H1 (cell line): ENCODE measurements at regions not wholly inside any gene's neighbourhood (a gene's known extent, or its start where the extent isn't known, plus 50 kb on each side); places are given as distances from the start of the nearest gene placed in this dataset.

ENCODE experiments used
- CTCF ChIA-PET: fragments of 300-600 bp; sonication (Branson Sonifier 250); formaldehyde crosslinking; loops from one replicate; lab custom pipeline; 2021; ENCODE audit not compliant: partially characterized antibody; lab: Charles Lee
- POLR2A ChIA-PET: fragments of 300-600 bp; sonication (Branson Sonifier 250); formaldehyde crosslinking; loops from one replicate; lab custom pipeline; 2021; ENCODE audit warnings: inconsistent platforms; ENCODE audit not compliant: partially characterized antibody; lab: Charles Lee
- DNase-seq, 2 experiments: peaks; one replicate each; pipeline versions ENCODE4 v3.0.0 to v3.0.0-alpha.2; 2010 to 2022; ENCODE audit warnings: low spot score in 2 of 2, low read depth in 1 of 2, mixed read lengths in 1 of 2
- FAIRE-seq: peaks from 2 replicates; lab custom pipeline; 2011; peaks lifted over from hg19 to GRCh38; lab: Jason Lieb, UNC
- H2AFZ ChIP-seq: 2 replicates; pipeline ENCODE4 v1.8.1; 2012; ENCODE audit warnings: low read length, inconsistent platforms
- H2AK5ac ChIP-seq: 2 replicates; pipeline ENCODE4 v1.6.1; 2013; ENCODE audit warnings: low read depth, low read length
- H2BK120ac ChIP-seq: replicated peaks from 2 replicates; pipeline ENCODE3; 2013; ENCODE audit warnings: low read depth, low read length, inconsistent platforms
- H2BK12ac ChIP-seq: 2 replicates; pipeline ENCODE4 v1.6.1; 2013; ENCODE audit warnings: low read depth, low read length
- H2BK15ac ChIP-seq: 2 replicates; pipeline ENCODE4 v1.6.1; 2013; ENCODE audit warnings: low read length
- H2BK20ac ChIP-seq: 2 replicates; pipeline ENCODE4 v1.6.1; 2013; ENCODE audit warnings: low read length
- H2BK5ac ChIP-seq: 2 replicates; pipeline ENCODE4 v1.6.1; 2013; ENCODE audit warnings: low read depth, low read length
- H3K14ac ChIP-seq: 2 replicates; pipeline ENCODE4 v1.6.1; 2013; ENCODE audit warnings: inconsistent platforms; ENCODE audit not compliant: insufficient read length
- H3K18ac ChIP-seq: 2 replicates; pipeline ENCODE4 v1.6.1; 2013; ENCODE audit warnings: low read length; ENCODE audit errors: extremely low read depth
- H3K23ac ChIP-seq: 2 replicates; pipeline ENCODE4 v1.6.1; 2013; ENCODE audit warnings: inconsistent platforms; ENCODE audit not compliant: insufficient read length
- H3K23me2 ChIP-seq: 2 replicates; pipeline ENCODE4 v1.6.1; 2013; ENCODE audit warnings: low read depth, low read length
- H3K27ac ChIP-seq: 2 replicates; pipeline ENCODE4 v1.6.1; 2011; ENCODE audit warnings: low read depth, low read length, inconsistent platforms
- H3K27me3 ChIP-seq, 4 experiments: replicated peaks in 1 of 4; 1 replicate in 1 of 4; 2 replicates in 3 of 4; pipeline versions ENCODE4 v1.6.1 to v1.8.1; 2011 to 2013; ENCODE audit warnings: low read length in 3 of 4, mild to moderate bottlenecking in 3 of 4, inconsistent platforms in 2 of 4, mixed read lengths in 2 of 4, moderate library complexity in 1 of 4; ENCODE audit not compliant: control insufficient read depth in 3 of 4, insufficient read depth in 3 of 4; ENCODE audit errors: extremely low read depth in 1 of 4
- H3K36me3 ChIP-seq, 4 experiments: 2 replicates each; pipeline versions ENCODE4 v1.6.1 to v1.8.1; 2011 to 2013; ENCODE audit warnings: mild to moderate bottlenecking in 4 of 4, low read length in 3 of 4, moderate library complexity in 2 of 4, control low read depth in 1 of 4, inconsistent platforms in 1 of 4; ENCODE audit not compliant: insufficient read depth in 4 of 4, control insufficient read depth in 2 of 4
- H3K4ac ChIP-seq: replicated peaks from 2 replicates; pipeline ENCODE3; 2013; ENCODE audit warnings: low read length, low read depth, mixed read lengths, inconsistent platforms; ENCODE audit not compliant: insufficient read length
- H3K4me1 ChIP-seq, 4 experiments: replicated peaks in 1 of 4; 1 replicate in 1 of 4; 2 replicates in 3 of 4; pipeline versions ENCODE4 v1.6.1 to v1.8.1; 2011 to 2013; ENCODE audit warnings: low read length in 3 of 4, inconsistent platforms in 2 of 4, mixed read lengths in 1 of 4; ENCODE audit not compliant: insufficient read depth in 4 of 4, control insufficient read depth in 3 of 4
- H3K4me2 ChIP-seq, 2 experiments: 2 replicates each; pipeline versions ENCODE4 v1.6.1 to v1.8.1; 2011 to 2013; ENCODE audit warnings: low read depth in 2 of 2, low read length in 2 of 2, control low read depth in 1 of 2, inconsistent platforms in 1 of 2, mild to moderate bottlenecking in 1 of 2; ENCODE audit not compliant: insufficient read depth in 1 of 2
- H3K4me3 ChIP-seq, 4 experiments: fragments of 200-600, 300-600 bp in 1 of 4; sonication (generic), shearing (Covaris generic), sonication (Bioruptor Twin) in 1 of 4; 2 replicates each; pipeline versions ENCODE4 v1.5.1 to v1.8.1; 2011 to 2016; ENCODE audit warnings: low read length in 4 of 4, low read depth in 3 of 4, control low read depth in 2 of 4, inconsistent platforms in 2 of 4, mild to moderate bottlenecking in 2 of 4, mixed read lengths in 1 of 4, moderate library complexity in 1 of 4; ENCODE audit not compliant: insufficient read depth in 2 of 4; ENCODE audit errors: extremely low read depth in 1 of 4
- H3K56ac ChIP-seq: replicated peaks from 2 replicates; pipeline ENCODE3; 2013; ENCODE audit warnings: low read depth, mild to moderate bottlenecking, mixed read lengths, low read length, inconsistent platforms; ENCODE audit not compliant: insufficient read length
- H3K79me1 ChIP-seq: 2 replicates; pipeline ENCODE4 v1.6.1; 2013; ENCODE audit warnings: low read depth, low read length, control low read depth
- H3K79me2 ChIP-seq, 2 experiments: 2 replicates each; pipeline versions ENCODE4 v1.6.1 to v1.8.1; 2012 to 2013; ENCODE audit warnings: low read length in 2 of 2, mild to moderate bottlenecking in 2 of 2, inconsistent platforms in 1 of 2; ENCODE audit not compliant: insufficient read depth in 2 of 2, control insufficient read depth in 1 of 2
- H3K9ac ChIP-seq, 4 experiments: replicated peaks in 1 of 4; 1 replicate in 1 of 4; 2 replicates in 3 of 4; pipeline versions ENCODE4 v1.6.1 to v1.8.1; 2011 to 2013; ENCODE audit warnings: low read depth in 3 of 4, low read length in 3 of 4, control low read depth in 2 of 4, mild to moderate bottlenecking in 2 of 4, moderate library complexity in 2 of 4, inconsistent platforms in 1 of 4; ENCODE audit errors: extremely low read depth in 1 of 4
- H3K9me3 ChIP-seq, 2 experiments: 2 replicates each; pipeline versions ENCODE4 v1.6.1 to v1.8.1; 2012 to 2013; ENCODE audit warnings: mild to moderate bottlenecking in 2 of 2, moderate library complexity in 2 of 2, control low read depth in 1 of 2, inconsistent platforms in 1 of 2, low read depth in 1 of 2, low read length in 1 of 2, mixed read lengths in 1 of 2; ENCODE audit not compliant: insufficient read depth in 2 of 2
- H4K20me1 ChIP-seq, 2 experiments: replicated peaks in 1 of 2; 2 replicates each; pipeline versions ENCODE3 to v1.8.1; 2011 to 2013; ENCODE audit warnings: inconsistent platforms in 2 of 2, low read length in 2 of 2, mild to moderate bottlenecking in 1 of 2; ENCODE audit not compliant: insufficient read depth in 2 of 2, control insufficient read depth in 1 of 2
- H4K5ac ChIP-seq: 2 replicates; pipeline ENCODE4 v1.6.1; 2013; ENCODE audit warnings: low read length, low read depth, mixed read lengths, inconsistent platforms; ENCODE audit not compliant: insufficient read length
- H4K8ac ChIP-seq: 2 replicates; pipeline ENCODE4 v1.8.0; 2013; ENCODE audit warnings: mild to moderate bottlenecking, moderate library complexity, low read length, inconsistent platforms; ENCODE audit not compliant: insufficient read depth; ENCODE audit errors: extremely low read depth
- H4K91ac ChIP-seq: replicated peaks from 2 replicates; pipeline ENCODE3; 2013; ENCODE audit warnings: low read length, mixed read lengths, inconsistent platforms; ENCODE audit not compliant: insufficient read length
- BACH1 ChIP-seq: IDR thresholded peaks from 2 replicates; pipeline ENCODE4 v1.6.1; 2012; ENCODE audit warnings: low read length, improper control_type of control experiment
- EZH2 ChIP-seq: fragments of 200-600 bp; sonication (generic); IDR thresholded peaks from 2 replicates; pipeline ENCODE4 v1.7.1; 2012; ENCODE audit warnings: low read depth, mild to moderate bottlenecking, moderate library complexity, low read length, inconsistent platforms; ENCODE audit not compliant: severe bottlenecking
- KDM4A ChIP-seq: IDR thresholded peaks from one replicate; pipeline ENCODE4 v1.7.1; 2012; ENCODE audit warnings: low read depth, mild to moderate bottlenecking, moderate library complexity, low read length, inconsistent platforms; ENCODE audit not compliant: severe bottlenecking
- POLR2A ChIP-seq, 2 experiments: IDR thresholded peaks; 1 replicate in 1 of 2; 2 replicates in 1 of 2; pipeline ENCODE4 v1.6.1; 2011; ENCODE audit warnings: low read depth in 2 of 2, low read length in 2 of 2, mild to moderate bottlenecking in 2 of 2; ENCODE audit errors: control extremely low read depth in 1 of 2
- POU5F1 ChIP-seq: IDR thresholded peaks from 2 replicates; pipeline ENCODE4 v1.6.1; 2011; ENCODE audit warnings: low read depth, mild to moderate bottlenecking, low read length, moderate library complexity
- SRF ChIP-seq: IDR thresholded peaks from 2 replicates; pipeline ENCODE4 v1.6.1; 2011; ENCODE audit warnings: mild to moderate bottlenecking, low read depth, low read length, moderate library complexity
- TCF12 ChIP-seq: IDR thresholded peaks from 2 replicates; pipeline ENCODE4 v1.6.1; 2011; ENCODE audit warnings: low read depth, mild to moderate bottlenecking, low read length
- ZNF274 ChIP-seq: IDR thresholded peaks from 2 replicates; pipeline ENCODE4 v1.7.0; 2012; ENCODE audit warnings: low read length, borderline replicate concordance; ENCODE audit errors: extremely low read depth
- WGBS, 2 experiments: shearing (Covaris generic) in 1 of 2; methylation state at CpG; one replicate each; pipeline versions ENCODE4 v1.1.6 to v1.1.7; 2013 to 2015; ENCODE audit warnings: low lambda C conversion rate in 2 of 2, mixed read lengths in 2 of 2, inconsistent platforms in 1 of 2, low coverage in 1 of 2, missing lambda C conversion rate in 1 of 2; ENCODE audit not compliant: insufficient replicate concordance in 2 of 2, insufficient coverage in 1 of 2, insufficient read length in 1 of 2; ENCODE audit errors: extremely low coverage in 1 of 2, missing lambda C conversion rate in 1 of 2; 5-methylcytosine and 5-hydroxymethylcytosine counted together
- TF ChIP-seq, protein P1 (sequence below): IDR thresholded peaks from 2 replicates; pipeline ENCODE4 v1.6.1; 2011; ENCODE audit warnings: low read length, improper control_type of control experiment

- Histone ChIP-seq H3K79me1 (no peaks in the 10 kb centered on the region), H3K79me2 (no peaks in the 10 kb centered on the region), H3K27me3 (no peaks in the 10 kb centered on the region), H3K27ac (no peak overlapping the region), H3K4me1 (peaks cover 0 to 7% (median 4%) of the 10 kb centered on the region in 4 experiments; a peak in 5 of 7 replicates), H2AK5ac (no peak overlapping the region), H3K4ac (no peak overlapping the region)
- TF ChIP-seq SRF, result no peak
- TF ChIP-seq TCF12, result no peak
- no peak for TF ChIP-seq POLR2A (IDR thresholded peaks at IDR 0.05; ENCODE audit: control extremely low read depth in 1 of 2, low read depth in 2 of 2, low read length in 2 of 2)
- TF ChIP-seq EZH2, result no peak
- TF ChIP-seq, protein P1, sequence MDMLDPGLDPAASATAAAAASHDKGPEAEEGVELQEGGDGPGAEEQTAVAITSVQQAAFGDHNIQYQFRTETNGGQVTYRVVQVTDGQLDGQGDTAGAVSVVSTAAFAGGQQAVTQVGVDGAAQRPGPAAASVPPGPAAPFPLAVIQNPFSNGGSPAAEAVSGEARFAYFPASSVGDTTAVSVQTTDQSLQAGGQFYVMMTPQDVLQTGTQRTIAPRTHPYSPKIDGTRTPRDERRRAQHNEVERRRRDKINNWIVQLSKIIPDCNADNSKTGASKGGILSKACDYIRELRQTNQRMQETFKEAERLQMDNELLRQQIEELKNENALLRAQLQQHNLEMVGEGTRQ, result no peak
- no peak for TF ChIP-seq ZNF274
- TF ChIP-seq POU5F1, result no peak
- TF ChIP-seq KDM4A, result no peak
- TF ChIP-seq BACH1, result no peak
- TF ChIP-seq, all 59 proteins: peak for 0
- DNase-seq (no peak), FAIRE-seq (no peak)
- Histone ChIP-seq H4K8ac (no peak overlapping the region), H2BK20ac (no peak overlapping the region), H3K4me2 (no peak overlapping the region), H3K23me2 (no peaks in the 10 kb centered on the region), H2BK5ac (no peak overlapping the region), H3K56ac (no peak overlapping the region), H4K5ac (no peak overlapping the region), H2BK120ac (no peak overlapping the region), H3K9me3 (no peaks in the 10 kb centered on the region), H2BK15ac (no peak overlapping the region), H3K4me3 (no peak overlapping the region), H4K91ac (no peak overlapping the region), H2BK12ac (no peak overlapping the region), H2AFZ (no peak overlapping the region), H3K14ac (no peak overlapping the region), H3K36me3 (no peaks in the 10 kb centered on the region), H4K20me1 (no peaks in the 10 kb centered on the region), H3K18ac (no peak overlapping the region), H3K9ac (no peak overlapping the region), H3K23ac (no peak overlapping the region)
- CTCF ChIA-PET, result interaction anchor here (0.6 to 3.2 kb wide), 5 partner anchors 10 to 63 kb away, joined by 3 to 45 read pairs (median 11); no protein-coding TSS in a partner anchor
- 92% methylated on average over 3 of the region's 3 CpGs; no CpG with 5 or more reads in 1 of the 2 experiments for WGBS, 2 experiments
- POLR2A ChIA-PET, result no interaction called here
Measured at GRCh38 chr6:8175046-8175777, 72.9 kb upstream of the EEF1E1 start.
